H1 (cell line): ENCODE measurements at regions not wholly inside any gene's neighbourhood (a gene's known extent, or its start where the extent isn't known, plus 50 kb on each side); places are given as distances from the start of the nearest gene placed in this dataset.

Source experiments
- CTCF ChIA-PET: fragments of 300-600 bp; sonication (Branson Sonifier 250); formaldehyde crosslinking; loops from one replicate; lab custom pipeline; 2021; ENCODE audit not compliant: partially characterized antibody; lab: Charles Lee
- POLR2A ChIA-PET: fragments of 300-600 bp; sonication (Branson Sonifier 250); formaldehyde crosslinking; loops from one replicate; lab custom pipeline; 2021; ENCODE audit warnings: inconsistent platforms; ENCODE audit not compliant: partially characterized antibody; lab: Charles Lee
- DNase-seq, 2 experiments: peaks; one replicate each; pipeline versions ENCODE4 v3.0.0 to v3.0.0-alpha.2; 2010 to 2022; ENCODE audit warnings: low spot score in 2 of 2, low read depth in 1 of 2, mixed read lengths in 1 of 2
- FAIRE-seq: peaks from 2 replicates; lab custom pipeline; 2011; peaks lifted over from hg19 to GRCh38; lab: Jason Lieb, UNC
- H2AFZ ChIP-seq: 2 replicates; pipeline ENCODE4 v1.8.1; 2012; ENCODE audit warnings: low read length, inconsistent platforms
- H2AK5ac ChIP-seq: 2 replicates; pipeline ENCODE4 v1.6.1; 2013; ENCODE audit warnings: low read depth, low read length
- H2BK120ac ChIP-seq: replicated peaks from 2 replicates; pipeline ENCODE3; 2013; ENCODE audit warnings: low read depth, low read length, inconsistent platforms
- H2BK12ac ChIP-seq: 2 replicates; pipeline ENCODE4 v1.6.1; 2013; ENCODE audit warnings: low read depth, low read length
- H2BK15ac ChIP-seq: 2 replicates; pipeline ENCODE4 v1.6.1; 2013; ENCODE audit warnings: low read length
- H2BK20ac ChIP-seq: 2 replicates; pipeline ENCODE4 v1.6.1; 2013; ENCODE audit warnings: low read length
- H2BK5ac ChIP-seq: 2 replicates; pipeline ENCODE4 v1.6.1; 2013; ENCODE audit warnings: low read depth, low read length
- H3K14ac ChIP-seq: 2 replicates; pipeline ENCODE4 v1.6.1; 2013; ENCODE audit warnings: inconsistent platforms; ENCODE audit not compliant: insufficient read length
- H3K18ac ChIP-seq: 2 replicates; pipeline ENCODE4 v1.6.1; 2013; ENCODE audit warnings: low read length; ENCODE audit errors: extremely low read depth
- H3K23ac ChIP-seq: 2 replicates; pipeline ENCODE4 v1.6.1; 2013; ENCODE audit warnings: inconsistent platforms; ENCODE audit not compliant: insufficient read length
- H3K23me2 ChIP-seq: 2 replicates; pipeline ENCODE4 v1.6.1; 2013; ENCODE audit warnings: low read depth, low read length
- H3K27ac ChIP-seq: 2 replicates; pipeline ENCODE4 v1.6.1; 2011; ENCODE audit warnings: low read depth, low read length, inconsistent platforms
- H3K27me3 ChIP-seq, 4 experiments: replicated peaks in 1 of 4; 1 replicate in 1 of 4; 2 replicates in 3 of 4; pipeline versions ENCODE4 v1.6.1 to v1.8.1; 2011 to 2013; ENCODE audit warnings: low read length in 3 of 4, mild to moderate bottlenecking in 3 of 4, inconsistent platforms in 2 of 4, mixed read lengths in 2 of 4, moderate library complexity in 1 of 4; ENCODE audit not compliant: control insufficient read depth in 3 of 4, insufficient read depth in 3 of 4; ENCODE audit errors: extremely low read depth in 1 of 4
- H3K36me3 ChIP-seq, 4 experiments: 2 replicates each; pipeline versions ENCODE4 v1.6.1 to v1.8.1; 2011 to 2013; ENCODE audit warnings: mild to moderate bottlenecking in 4 of 4, low read length in 3 of 4, moderate library complexity in 2 of 4, control low read depth in 1 of 4, inconsistent platforms in 1 of 4; ENCODE audit not compliant: insufficient read depth in 4 of 4, control insufficient read depth in 2 of 4
- H3K4ac ChIP-seq: replicated peaks from 2 replicates; pipeline ENCODE3; 2013; ENCODE audit warnings: low read length, low read depth, mixed read lengths, inconsistent platforms; ENCODE audit not compliant: insufficient read length
- H3K4me1 ChIP-seq, 4 experiments: replicated peaks in 1 of 4; 1 replicate in 1 of 4; 2 replicates in 3 of 4; pipeline versions ENCODE4 v1.6.1 to v1.8.1; 2011 to 2013; ENCODE audit warnings: low read length in 3 of 4, inconsistent platforms in 2 of 4, mixed read lengths in 1 of 4; ENCODE audit not compliant: insufficient read depth in 4 of 4, control insufficient read depth in 3 of 4
- H3K4me2 ChIP-seq, 2 experiments: 2 replicates each; pipeline versions ENCODE4 v1.6.1 to v1.8.1; 2011 to 2013; ENCODE audit warnings: low read depth in 2 of 2, low read length in 2 of 2, control low read depth in 1 of 2, inconsistent platforms in 1 of 2, mild to moderate bottlenecking in 1 of 2; ENCODE audit not compliant: insufficient read depth in 1 of 2
- H3K4me3 ChIP-seq, 4 experiments: fragments of 200-600, 300-600 bp in 1 of 4; sonication (generic), shearing (Covaris generic), sonication (Bioruptor Twin) in 1 of 4; 2 replicates each; pipeline versions ENCODE4 v1.5.1 to v1.8.1; 2011 to 2016; ENCODE audit warnings: low read length in 4 of 4, low read depth in 3 of 4, control low read depth in 2 of 4, inconsistent platforms in 2 of 4, mild to moderate bottlenecking in 2 of 4, mixed read lengths in 1 of 4, moderate library complexity in 1 of 4; ENCODE audit not compliant: insufficient read depth in 2 of 4; ENCODE audit errors: extremely low read depth in 1 of 4
- H3K56ac ChIP-seq: replicated peaks from 2 replicates; pipeline ENCODE3; 2013; ENCODE audit warnings: low read depth, mild to moderate bottlenecking, mixed read lengths, low read length, inconsistent platforms; ENCODE audit not compliant: insufficient read length
- H3K79me1 ChIP-seq: 2 replicates; pipeline ENCODE4 v1.6.1; 2013; ENCODE audit warnings: low read depth, low read length, control low read depth
- H3K79me2 ChIP-seq, 2 experiments: 2 replicates each; pipeline versions ENCODE4 v1.6.1 to v1.8.1; 2012 to 2013; ENCODE audit warnings: low read length in 2 of 2, mild to moderate bottlenecking in 2 of 2, inconsistent platforms in 1 of 2; ENCODE audit not compliant: insufficient read depth in 2 of 2, control insufficient read depth in 1 of 2
- H3K9ac ChIP-seq, 4 experiments: replicated peaks in 1 of 4; 1 replicate in 1 of 4; 2 replicates in 3 of 4; pipeline versions ENCODE4 v1.6.1 to v1.8.1; 2011 to 2013; ENCODE audit warnings: low read depth in 3 of 4, low read length in 3 of 4, control low read depth in 2 of 4, mild to moderate bottlenecking in 2 of 4, moderate library complexity in 2 of 4, inconsistent platforms in 1 of 4; ENCODE audit errors: extremely low read depth in 1 of 4
- H3K9me3 ChIP-seq, 2 experiments: 2 replicates each; pipeline versions ENCODE4 v1.6.1 to v1.8.1; 2012 to 2013; ENCODE audit warnings: mild to moderate bottlenecking in 2 of 2, moderate library complexity in 2 of 2, control low read depth in 1 of 2, inconsistent platforms in 1 of 2, low read depth in 1 of 2, low read length in 1 of 2, mixed read lengths in 1 of 2; ENCODE audit not compliant: insufficient read depth in 2 of 2
- H4K20me1 ChIP-seq, 2 experiments: replicated peaks in 1 of 2; 2 replicates each; pipeline versions ENCODE3 to v1.8.1; 2011 to 2013; ENCODE audit warnings: inconsistent platforms in 2 of 2, low read length in 2 of 2, mild to moderate bottlenecking in 1 of 2; ENCODE audit not compliant: insufficient read depth in 2 of 2, control insufficient read depth in 1 of 2
- H4K5ac ChIP-seq: 2 replicates; pipeline ENCODE4 v1.6.1; 2013; ENCODE audit warnings: low read length, low read depth, mixed read lengths, inconsistent platforms; ENCODE audit not compliant: insufficient read length
- H4K8ac ChIP-seq: 2 replicates; pipeline ENCODE4 v1.8.0; 2013; ENCODE audit warnings: mild to moderate bottlenecking, moderate library complexity, low read length, inconsistent platforms; ENCODE audit not compliant: insufficient read depth; ENCODE audit errors: extremely low read depth
- H4K91ac ChIP-seq: replicated peaks from 2 replicates; pipeline ENCODE3; 2013; ENCODE audit warnings: low read length, mixed read lengths, inconsistent platforms; ENCODE audit not compliant: insufficient read length
- BACH1 ChIP-seq: IDR thresholded peaks from 2 replicates; pipeline ENCODE4 v1.6.1; 2012; ENCODE audit warnings: low read length, improper control_type of control experiment
- CHD1 ChIP-seq: IDR thresholded peaks from 2 replicates; pipeline ENCODE4 v1.6.1; 2012; ENCODE audit warnings: low read depth, low read length, improper control_type of control experiment
- FOSL1 ChIP-seq: IDR thresholded peaks from 2 replicates; pipeline ENCODE4 v1.6.1; 2011; ENCODE audit warnings: mild to moderate bottlenecking, low read depth, low read length, moderate library complexity; ENCODE audit not compliant: insufficient read depth
- HDAC6 ChIP-seq: IDR thresholded peaks from one replicate; pipeline ENCODE4 v1.7.1; 2012; ENCODE audit warnings: low read depth, mild to moderate bottlenecking, inconsistent platforms, low read length, moderate library complexity
- SP4 ChIP-seq: IDR thresholded peaks from 2 replicates; pipeline ENCODE4 v1.6.1; 2012; ENCODE audit warnings: low read length, inconsistent platforms
- TAF1 ChIP-seq: IDR thresholded peaks from 2 replicates; pipeline ENCODE4 v1.6.1; 2011; ENCODE audit warnings: mild to moderate bottlenecking, low read depth, low read length
- WGBS, 2 experiments: shearing (Covaris generic) in 1 of 2; methylation state at CpG; one replicate each; pipeline versions ENCODE4 v1.1.6 to v1.1.7; 2013 to 2015; ENCODE audit warnings: low lambda C conversion rate in 2 of 2, mixed read lengths in 2 of 2, inconsistent platforms in 1 of 2, low coverage in 1 of 2, missing lambda C conversion rate in 1 of 2; ENCODE audit not compliant: insufficient replicate concordance in 2 of 2, insufficient coverage in 1 of 2, insufficient read length in 1 of 2; ENCODE audit errors: extremely low coverage in 1 of 2, missing lambda C conversion rate in 1 of 2; 5-methylcytosine and 5-hydroxymethylcytosine counted together

DNA sequence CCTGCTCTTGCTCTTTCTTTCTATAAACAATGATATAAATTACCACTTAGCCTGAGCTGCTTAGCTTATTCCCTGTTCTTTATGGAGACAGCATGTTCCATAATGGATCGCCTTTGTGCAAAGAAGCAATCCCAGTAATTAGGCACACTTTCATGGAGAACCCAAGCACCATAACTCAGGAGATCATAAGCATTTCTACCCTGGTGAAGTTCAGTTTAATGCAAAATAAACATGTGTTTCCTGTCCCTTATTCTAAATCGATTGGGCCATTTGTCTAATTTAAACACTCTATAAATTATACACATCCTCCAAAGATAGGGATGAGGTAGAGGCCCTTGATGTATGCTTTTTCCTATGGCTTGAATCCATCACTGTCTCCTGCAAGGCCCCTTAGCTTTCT lies 75.8 kb upstream of the TMEM72 start:
- H4K20me1 ChIP-seq: peaks cover 0 to 2% of the 10 kb centered on the region in 2 experiments
- 100% methylated on average over 2 of the region's 2 CpGs; no CpG with 5 or more reads in 1 of the 2 experiments for WGBS, 2 experiments
- no peak overlapping the region for H2BK120ac ChIP-seq
- no peaks in the 10 kb centered on the region for H3K79me1 ChIP-seq
- no peaks in the 10 kb centered on the region for H3K4me1 ChIP-seq
- H3K23ac ChIP-seq: no peak overlapping the region
- no peak overlapping the region for H3K18ac ChIP-seq
- no peak overlapping the region for H3K56ac ChIP-seq
- H3K79me2 ChIP-seq: no peaks in the 10 kb centered on the region
- no peak overlapping the region for H2BK15ac ChIP-seq
- H4K8ac ChIP-seq: no peak overlapping the region
- H4K91ac ChIP-seq: no peak overlapping the region
- H3K9me3 ChIP-seq: no peaks in the 10 kb centered on the region
- ChIA-PET CTCF (no interaction called here), POLR2A (no interaction called here)
- no peak overlapping the region for H2AK5ac ChIP-seq
- no peak overlapping the region for H2AFZ ChIP-seq
- FAIRE-seq (no peak), DNase-seq (no peak)
- no peaks in the 10 kb centered on the region for H3K27me3 ChIP-seq
- no peak overlapping the region for H3K4me3 ChIP-seq
- H2BK20ac ChIP-seq: no peak overlapping the region
- no peak overlapping the region for H3K9ac ChIP-seq
- no peaks in the 10 kb centered on the region; the same call in 1 of the 2 replicates for H3K23me2 ChIP-seq
- no peak overlapping the region for H3K4ac ChIP-seq
- H4K5ac ChIP-seq: no peak overlapping the region
- no peak overlapping the region for H2BK12ac ChIP-seq
- H3K27ac ChIP-seq: no peak overlapping the region
- no peak overlapping the region for H3K4me2 ChIP-seq
- H3K36me3 ChIP-seq: no peaks in the 10 kb centered on the region
- H3K14ac ChIP-seq: no peak overlapping the region
- no peak overlapping the region for H2BK5ac ChIP-seq
- TF ChIP-seq HDAC6: no peak
- no peak for TF ChIP-seq FOSL1
- TF ChIP-seq SP4: no peak
- no peak for TF ChIP-seq BACH1
- TF ChIP-seq CHD1: no peak
- no peak for TF ChIP-seq TAF1
